Astrocyte (in vitro differentiated cells and primary cell): ENCODE measurements at regions not wholly inside any gene's neighbourhood (a gene's known extent, or its start where the extent isn't known, plus 50 kb on each side); places are given as distances from the start of the nearest gene placed in this dataset.

Experiments used
- EZH2 ChIP-seq: IDR thresholded peaks from 2 replicates; pipeline ENCODE4 v1.6.1; 2012; ENCODE audit warnings: mild to moderate bottlenecking, low read length, inconsistent platforms; ENCODE audit not compliant: insufficient read depth
- TF ChIP-seq, protein P1 (sequence below): IDR thresholded peaks from 2 replicates; pipeline ENCODE4 v1.5.1; 2011; ENCODE audit warnings: low read depth, mild to moderate bottlenecking, inconsistent platforms, low read length, moderate library complexity; ENCODE audit not compliant: insufficient read depth

DNA sequence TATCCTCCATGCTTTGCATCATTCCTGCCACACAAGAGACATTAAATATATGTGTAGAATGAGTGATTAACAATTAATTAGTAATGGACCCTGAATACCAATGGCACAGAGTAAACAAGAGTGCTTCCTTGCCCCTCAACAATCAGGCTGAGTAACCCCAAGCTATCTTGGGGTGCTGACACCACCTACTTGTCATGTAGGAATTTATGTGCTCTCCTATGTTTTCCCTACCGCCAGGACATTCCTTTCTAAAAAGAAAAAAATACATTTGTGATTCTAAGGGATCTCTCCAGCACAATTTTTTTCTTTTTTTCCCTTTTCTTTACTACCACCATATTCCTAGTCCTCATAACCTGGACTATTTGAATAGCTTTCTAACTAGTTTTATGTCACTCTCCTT is 449.1 kb downstream of the MFSD1 start:
- TF ChIP-seq, protein P1, sequence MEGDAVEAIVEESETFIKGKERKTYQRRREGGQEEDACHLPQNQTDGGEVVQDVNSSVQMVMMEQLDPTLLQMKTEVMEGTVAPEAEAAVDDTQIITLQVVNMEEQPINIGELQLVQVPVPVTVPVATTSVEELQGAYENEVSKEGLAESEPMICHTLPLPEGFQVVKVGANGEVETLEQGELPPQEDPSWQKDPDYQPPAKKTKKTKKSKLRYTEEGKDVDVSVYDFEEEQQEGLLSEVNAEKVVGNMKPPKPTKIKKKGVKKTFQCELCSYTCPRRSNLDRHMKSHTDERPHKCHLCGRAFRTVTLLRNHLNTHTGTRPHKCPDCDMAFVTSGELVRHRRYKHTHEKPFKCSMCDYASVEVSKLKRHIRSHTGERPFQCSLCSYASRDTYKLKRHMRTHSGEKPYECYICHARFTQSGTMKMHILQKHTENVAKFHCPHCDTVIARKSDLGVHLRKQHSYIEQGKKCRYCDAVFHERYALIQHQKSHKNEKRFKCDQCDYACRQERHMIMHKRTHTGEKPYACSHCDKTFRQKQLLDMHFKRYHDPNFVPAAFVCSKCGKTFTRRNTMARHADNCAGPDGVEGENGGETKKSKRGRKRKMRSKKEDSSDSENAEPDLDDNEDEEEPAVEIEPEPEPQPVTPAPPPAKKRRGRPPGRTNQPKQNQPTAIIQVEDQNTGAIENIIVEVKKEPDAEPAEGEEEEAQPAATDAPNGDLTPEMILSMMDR = no peak
- TF ChIP-seq EZH2 = no peak
